ENCODE measurements at regions not wholly inside any gene's neighbourhood (a gene's known extent, or its start where the extent isn't known, plus 50 kb on each side); places are given as distances from the start of the nearest gene placed in this dataset.

DNA sequence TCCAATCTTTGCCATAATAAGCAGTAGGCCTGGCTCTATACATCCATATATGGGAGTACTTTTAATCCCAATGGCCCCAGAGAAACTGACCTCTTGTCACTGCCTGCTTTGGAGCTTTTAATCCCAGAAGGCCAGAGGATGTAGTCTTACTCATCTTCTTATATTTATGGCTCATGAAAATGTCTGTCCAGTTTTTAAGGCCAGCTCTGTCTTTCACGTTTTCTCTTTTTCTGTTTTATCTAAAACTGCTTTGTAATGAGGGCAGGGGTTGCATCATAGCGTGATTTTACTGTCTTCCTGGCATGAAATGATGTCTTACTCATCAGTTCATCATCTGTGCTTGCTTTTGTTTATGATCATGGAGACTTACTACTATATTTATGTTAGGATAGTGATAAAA, 1094.9 kb downstream of the MAT2B start:
- no peak for TF ChIP-seq POLR2A (IDR thresholded peaks at IDR 0.05; ENCODE audit: low read depth, low read length)
- TF ChIP-seq JUND (IDR thresholded peaks at IDR 0.05; ENCODE audit: low read depth, low read length): no peak
- TF ChIP-seq, protein P1, sequence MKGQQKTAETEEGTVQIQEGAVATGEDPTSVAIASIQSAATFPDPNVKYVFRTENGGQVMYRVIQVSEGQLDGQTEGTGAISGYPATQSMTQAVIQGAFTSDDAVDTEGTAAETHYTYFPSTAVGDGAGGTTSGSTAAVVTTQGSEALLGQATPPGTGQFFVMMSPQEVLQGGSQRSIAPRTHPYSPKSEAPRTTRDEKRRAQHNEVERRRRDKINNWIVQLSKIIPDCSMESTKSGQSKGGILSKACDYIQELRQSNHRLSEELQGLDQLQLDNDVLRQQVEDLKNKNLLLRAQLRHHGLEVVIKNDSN (IDR thresholded peaks at IDR 0.05; ENCODE audit: borderline replicate concordance, extremely low read length, insufficient read depth, low read depth, low read length): no peak
- TF ChIP-seq RFX5 (IDR thresholded peaks at IDR 0.05; ENCODE audit: low read depth, low read length): no peak
- TF ChIP-seq, protein P2, sequence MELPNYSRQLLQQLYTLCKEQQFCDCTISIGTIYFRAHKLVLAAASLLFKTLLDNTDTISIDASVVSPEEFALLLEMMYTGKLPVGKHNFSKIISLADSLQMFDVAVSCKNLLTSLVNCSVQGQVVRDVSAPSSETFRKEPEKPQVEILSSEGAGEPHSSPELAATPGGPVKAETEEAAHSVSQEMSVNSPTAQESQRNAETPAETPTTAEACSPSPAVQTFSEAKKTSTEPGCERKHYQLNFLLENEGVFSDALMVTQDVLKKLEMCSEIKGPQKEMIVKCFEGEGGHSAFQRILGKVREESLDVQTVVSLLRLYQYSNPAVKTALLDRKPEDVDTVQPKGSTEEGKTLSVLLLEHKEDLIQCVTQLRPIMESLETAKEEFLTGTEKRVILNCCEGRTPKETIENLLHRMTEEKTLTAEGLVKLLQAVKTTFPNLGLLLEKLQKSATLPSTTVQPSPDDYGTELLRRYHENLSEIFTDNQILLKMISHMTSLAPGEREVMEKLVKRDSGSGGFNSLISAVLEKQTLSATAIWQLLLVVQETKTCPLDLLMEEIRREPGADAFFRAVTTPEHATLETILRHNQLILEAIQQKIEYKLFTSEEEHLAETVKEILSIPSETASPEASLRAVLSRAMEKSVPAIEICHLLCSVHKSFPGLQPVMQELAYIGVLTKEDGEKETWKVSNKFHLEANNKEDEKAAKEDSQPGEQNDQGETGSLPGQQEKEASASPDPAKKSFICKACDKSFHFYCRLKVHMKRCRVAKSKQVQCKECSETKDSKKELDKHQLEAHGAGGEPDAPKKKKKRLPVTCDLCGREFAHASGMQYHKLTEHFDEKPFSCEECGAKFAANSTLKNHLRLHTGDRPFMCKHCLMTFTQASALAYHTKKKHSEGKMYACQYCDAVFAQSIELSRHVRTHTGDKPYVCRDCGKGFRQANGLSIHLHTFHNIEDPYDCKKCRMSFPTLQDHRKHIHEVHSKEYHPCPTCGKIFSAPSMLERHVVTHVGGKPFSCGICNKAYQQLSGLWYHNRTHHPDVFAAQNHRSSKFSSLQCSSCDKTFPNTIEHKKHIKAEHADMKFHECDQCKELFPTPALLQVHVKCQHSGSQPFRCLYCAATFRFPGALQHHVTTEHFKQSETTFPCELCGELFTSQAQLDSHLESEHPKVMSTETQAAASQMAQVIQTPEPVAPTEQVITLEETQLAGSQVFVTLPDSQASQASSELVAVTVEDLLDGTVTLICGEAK (IDR thresholded peaks at IDR 0.05; ENCODE audit: borderline replicate concordance): no peak
- TF ChIP-seq BCL11A (IDR thresholded peaks at IDR 0.05; ENCODE audit: low read depth, low read length): no peak
- TF ChIP-seq RELA (IDR thresholded peaks at IDR 0.05; ENCODE audit: borderline replicate concordance, partially characterized antibody): no peak
- TF ChIP-seq, protein P3, sequence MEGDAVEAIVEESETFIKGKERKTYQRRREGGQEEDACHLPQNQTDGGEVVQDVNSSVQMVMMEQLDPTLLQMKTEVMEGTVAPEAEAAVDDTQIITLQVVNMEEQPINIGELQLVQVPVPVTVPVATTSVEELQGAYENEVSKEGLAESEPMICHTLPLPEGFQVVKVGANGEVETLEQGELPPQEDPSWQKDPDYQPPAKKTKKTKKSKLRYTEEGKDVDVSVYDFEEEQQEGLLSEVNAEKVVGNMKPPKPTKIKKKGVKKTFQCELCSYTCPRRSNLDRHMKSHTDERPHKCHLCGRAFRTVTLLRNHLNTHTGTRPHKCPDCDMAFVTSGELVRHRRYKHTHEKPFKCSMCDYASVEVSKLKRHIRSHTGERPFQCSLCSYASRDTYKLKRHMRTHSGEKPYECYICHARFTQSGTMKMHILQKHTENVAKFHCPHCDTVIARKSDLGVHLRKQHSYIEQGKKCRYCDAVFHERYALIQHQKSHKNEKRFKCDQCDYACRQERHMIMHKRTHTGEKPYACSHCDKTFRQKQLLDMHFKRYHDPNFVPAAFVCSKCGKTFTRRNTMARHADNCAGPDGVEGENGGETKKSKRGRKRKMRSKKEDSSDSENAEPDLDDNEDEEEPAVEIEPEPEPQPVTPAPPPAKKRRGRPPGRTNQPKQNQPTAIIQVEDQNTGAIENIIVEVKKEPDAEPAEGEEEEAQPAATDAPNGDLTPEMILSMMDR (IDR thresholded peaks at IDR 0.05 in 2 of 3, conservative IDR thresholded peaks at IDR 0.05 in 1 of 3; ENCODE audit: control insufficient read depth in 2 of 3, extremely low read depth in 1 of 3, insufficient read depth in 1 of 3, low read depth in 3 of 3, low read length in 3 of 3): no peak
- TF ChIP-seq ASH2L (IDR thresholded peaks at IDR 0.05; ENCODE audit: borderline replicate concordance, low read depth): no peak
- TF ChIP-seq RAD21 (IDR thresholded peaks at IDR 0.05; ENCODE audit: insufficient read depth, low read depth, low read length): no peak
- TF ChIP-seq NFYB (IDR thresholded peaks at IDR 0.05; ENCODE audit: insufficient read depth, low read depth, low read length): no peak
- no peak for TF ChIP-seq NBN (IDR thresholded peaks at IDR 0.05)

Measured in GM12878 (cell line).